K562 (cell line): ENCODE measurements at regions not wholly inside any gene's neighbourhood (a gene's known extent, or its start where the extent isn't known, plus 50 kb on each side); places are given as distances from the start of the nearest gene placed in this dataset.
"Not testable (repeated sequence)": the region's sequence is repeated elsewhere in the genome, so short reads cannot be mapped to it uniquely, and the experiment has no call there.

Experiments used
- ATF7 ChIP-seq: fragments of 450-650 bp; IDR thresholded peaks from 2 replicates; pipeline ENCODE4 v1.7.1; 2014; ENCODE audit warnings: mild to moderate bottlenecking, moderate library complexity
- CHAMP1 ChIP-seq: fragments of 450-650 bp; IDR thresholded peaks from 2 replicates; pipeline ENCODE4 v1.6.1; 2016; ENCODE audit warnings: mild to moderate bottlenecking
- CREB1 ChIP-seq, 2 experiments: sonication (generic) in 1 of 2; formaldehyde crosslinking in 1 of 2; IDR thresholded peaks; 2 replicates each; pipeline versions ENCODE4 v1.6.1 to v1.8.0; 2012 to 2022; ENCODE audit warnings: inconsistent platforms in 1 of 2, mild to moderate bottlenecking in 1 of 2, missing genetic modification reagents in 1 of 2, moderate library complexity in 1 of 2
- LCOR ChIP-seq: sonication (generic); formaldehyde crosslinking; IDR thresholded peaks from 2 replicates; pipeline ENCODE4 v1.8.0; 2022; ENCODE audit warnings: mild to moderate bottlenecking, missing genetic modification reagents
- MBD1 ChIP-seq: fragments of 250-450 bp; sonication (Bioruptor Pico); IDR thresholded peaks from 2 replicates; pipeline ENCODE4 v1.8.0; 2022; ENCODE audit warnings: inconsistent platforms
- NBN ChIP-seq: fragments of 450-650 bp; IDR thresholded peaks from 2 replicates; pipeline ENCODE4 v1.6.1; 2016; ENCODE audit warnings: low read depth, mild to moderate bottlenecking
- NCOR1 ChIP-seq: fragments of 450-650 bp; IDR thresholded peaks from 2 replicates; pipeline ENCODE4 v1.6.1; 2016; ENCODE audit warnings: mild to moderate bottlenecking, moderate library complexity
- ZBTB33 ChIP-seq: sonication (generic); formaldehyde crosslinking; IDR thresholded peaks from 2 replicates; pipeline ENCODE4 v1.8.1; 2023; ENCODE audit warnings: mild to moderate bottlenecking, missing genetic modification reagents
- ZBTB40 ChIP-seq, 2 experiments: fragments of 450-650 bp in 1 of 2; sonication (generic) in 1 of 2; formaldehyde crosslinking in 1 of 2; IDR thresholded peaks; 2 replicates each; pipeline versions ENCODE4 v1.7.1 to v1.9.0; 2016 to 2022; ENCODE audit warnings: inconsistent platforms in 1 of 2, mild to moderate bottlenecking in 1 of 2, missing genetic modification reagents in 1 of 2

- TF ChIP-seq LCOR (CRISPR knock-in tag) (peak; percentile 61; the same call in 1 of the 2 replicates), ZBTB33 (CRISPR knock-in tag) (peak; percentile 100), CHAMP1 (peak; percentile 81), ZBTB40 (IDR thresholded peaks at IDR 0.05) (0 out of 2 replicates have a peak, but pooled peaks have one; percentile 32), ZBTB40 (CRISPR knock-in tag; IDR thresholded peaks at IDR 0.05) (peak; percentile 44; the same call in 1 of the 2 replicates), MBD1 (0 out of 2 replicates have a peak, but pooled peaks have one; percentile 15), ATF7 (peak; percentile 82; the same call in 1 of the 2 replicates), NCOR1 (peak; percentile 34; the same call in 1 of the 2 replicates), NBN (peak; percentile 82; the same call in 1 of the 2 replicates), CREB1 (CRISPR knock-in tag; IDR thresholded peaks at IDR 0.05) (0 out of 2 replicates have a peak, but pooled peaks have one; percentile 36)
- not testable (repeated sequence) for TF ChIP-seq CREB1 (IDR thresholded peaks at IDR 0.05)
These were observed 144.0 kb upstream of the DUSP22 start (continued) for GRCh38 chr6:148051-148984.
